GM19395 (cell line): ENCODE measurements at regions not wholly inside any gene's neighbourhood (a gene's known extent, or its start where the extent isn't known, plus 50 kb on each side); places are given as distances from the start of the nearest gene placed in this dataset.

Experiments used
- ATAC-seq: cut with Tn5 transposase; IDR thresholded peaks from one replicate; pipeline ENCODE4 v1.9.1; 2021; ENCODE audit warnings: mild to moderate bottlenecking, moderate library complexity; ENCODE audit not compliant: unreplicated experiment

- no peak for ATAC-seq
Observed at GRCh38 chr6:148183776-148184175, 158.9 kb upstream of the SASH1 start.

- ATAC-seq, result no peak
Observed at GRCh38 chr6:148186916-148187315, 155.7 kb upstream of the SASH1 start.

- no peak for ATAC-seq
Observed at GRCh38 chr6:148192310-148192709, 150.3 kb upstream of the SASH1 start.

- no peak for ATAC-seq
Observed at GRCh38 chr6:148193063-148193680, 149.5 kb upstream of the SASH1 start.

GRCh38 chr6:148195511-148195910 lies 147.1 kb upstream of the SASH1 start:
- no peak for ATAC-seq

GRCh38 chr6:148199584-148199983 lies 143.1 kb upstream of the SASH1 start:
- ATAC-seq, result no peak

GRCh38 chr6:148200293-148200692 lies 142.3 kb upstream of the SASH1 start:
- ATAC-seq, result no peak

- ATAC-seq, result no peak
Observed at GRCh38 chr6:148200781-148201180, 141.9 kb upstream of the SASH1 start.

- no peak for ATAC-seq
Observed at GRCh38 chr6:148203281-148203925, 139.2 kb upstream of the SASH1 start.

GRCh38 chr6:148203970-148204369 lies 138.7 kb upstream of the SASH1 start:
- peak; percentile 100 for ATAC-seq

GRCh38 chr6:148208298-148208697 lies 134.3 kb upstream of the SASH1 start:
- ATAC-seq, result no peak

- ATAC-seq, result no peak
Observed at GRCh38 chr6:148211777-148212324, 130.8 kb upstream of the SASH1 start.

- no peak for ATAC-seq
Observed at GRCh38 chr6:148212366-148212765, 130.3 kb upstream of the SASH1 start.

GRCh38 chr6:148213366-148213765 lies 129.3 kb upstream of the SASH1 start:
- no peak for ATAC-seq

- ATAC-seq, result no peak
Observed at GRCh38 chr6:148214667-148215066, 128.0 kb upstream of the SASH1 start.

GRCh38 chr6:148217051-148217450 lies 125.6 kb upstream of the SASH1 start:
- no peak for ATAC-seq

GRCh38 chr6:148217921-148218320 lies 124.7 kb upstream of the SASH1 start:
- no peak for ATAC-seq

GRCh38 chr6:148218542-148219258 lies 123.9 kb upstream of the SASH1 start:
- no peak for ATAC-seq

- no peak for ATAC-seq
Observed at GRCh38 chr6:148221196-148221979, 121.2 kb upstream of the SASH1 start.

- ATAC-seq, result no peak
Observed at GRCh38 chr6:148222376-148222775, 120.3 kb upstream of the SASH1 start.

- ATAC-seq, result no peak
Observed at GRCh38 chr6:148222846-148223245, 119.8 kb upstream of the SASH1 start.
